IMR-90 (cell line): ENCODE measurements at regions not wholly inside any gene's neighbourhood (a gene's known extent, or its start where the extent isn't known, plus 50 kb on each side); places are given as distances from the start of the nearest gene placed in this dataset.

ENCODE experiments used
- ATAC-seq: fragments of 200-7000 bp; cut with Tn5 transposase; 2 replicates; pipeline ENCODE4 v1.9.1; 2020; ENCODE audit warnings: low read depth, mild to moderate bottlenecking, moderate library complexity
- BruUV-seq: library from RNA; stranded (reverse); fragments of 400-500 nt; replicated peaks from 2 replicates; lab custom pipeline; 2021; lab: Mats Ljungman, UMichigan
- CTCF ChIA-PET: fragments of 300-600 bp; formaldehyde crosslinking; extraction: SDS; loops from one replicate; lab custom pipeline; 2021; ENCODE audit warnings: antibody characterized with exemption; lab: Yijun Ruan, JAX
- POLR2A ChIA-PET: fragments of 300-600 bp; sonication (Branson Sonifier 250); formaldehyde crosslinking; loops from one replicate; lab custom pipeline; 2022; ENCODE audit warnings: antibody characterized with exemption; ENCODE audit not compliant: unreplicated experiment; lab: Charles Lee
- DNase-seq: peaks from one replicate; pipeline ENCODE4 v3.0.0; 2013
- H2AFZ ChIP-seq: replicated peaks from 2 replicates; pipeline ENCODE3; 2013; ENCODE audit warnings: low read length, mild to moderate bottlenecking; ENCODE audit not compliant: poor library complexity
- H2AK5ac ChIP-seq: 2 replicates; pipeline ENCODE4 v1.6.1; 2013; ENCODE audit warnings: low read depth, low read length, inconsistent platforms
- H2AK9ac ChIP-seq: replicated peaks from 2 replicates; pipeline ENCODE3; 2013; ENCODE audit warnings: mild to moderate bottlenecking, low read depth, low read length, moderate library complexity; ENCODE audit not compliant: poor library complexity
- H2BK120ac ChIP-seq: 2 replicates; pipeline ENCODE4 v1.6.1; 2013; ENCODE audit warnings: low read depth, low read length, inconsistent platforms
- H2BK15ac ChIP-seq: 3 replicates; pipeline ENCODE4 v1.6.1; 2013; ENCODE audit warnings: low read depth, low read length, inconsistent platforms
- H2BK20ac ChIP-seq: 2 replicates; pipeline ENCODE4 v1.6.1; 2013; ENCODE audit warnings: low read depth, mild to moderate bottlenecking, inconsistent platforms, low read length, moderate library complexity
- H2BK5ac ChIP-seq: 2 replicates; pipeline ENCODE4 v1.6.1; 2013; ENCODE audit warnings: mild to moderate bottlenecking, low read depth, low read length, inconsistent platforms; ENCODE audit not compliant: poor library complexity, severe bottlenecking
- H3K14ac ChIP-seq: replicated peaks from 2 replicates; pipeline ENCODE4 v1.6.1; 2013; ENCODE audit warnings: low read depth, low read length, inconsistent platforms
- H3K18ac ChIP-seq: 2 replicates; pipeline ENCODE4 v1.6.1; 2013; ENCODE audit warnings: low read depth, low read length, control low read depth
- H3K23ac ChIP-seq: 2 replicates; pipeline ENCODE4 v1.6.1; 2013; ENCODE audit warnings: low read depth, low read length, inconsistent platforms
- H3K27ac ChIP-seq: 2 replicates; pipeline ENCODE4 v1.5.1; 2013; ENCODE audit warnings: mild to moderate bottlenecking, control low read depth, low read length; ENCODE audit not compliant: insufficient read depth
- H3K27me3 ChIP-seq: 2 replicates; pipeline ENCODE4 v1.6.1; 2013; ENCODE audit warnings: low read length; ENCODE audit not compliant: control insufficient read depth, insufficient read depth
- H3K36me3 ChIP-seq: 2 replicates; pipeline ENCODE4 v1.6.1; 2013; ENCODE audit warnings: low read length, mixed read lengths; ENCODE audit not compliant: control insufficient read depth, insufficient read depth
- H3K4ac ChIP-seq: 2 replicates; pipeline ENCODE4 v1.6.1; 2013; ENCODE audit warnings: low read depth, low read length, inconsistent platforms
- H3K4me1 ChIP-seq: 2 replicates; pipeline ENCODE4 v1.6.1; 2013; ENCODE audit warnings: low read length, mixed read lengths; ENCODE audit not compliant: control insufficient read depth, insufficient read depth
- H3K4me2 ChIP-seq: 2 replicates; pipeline ENCODE4 v1.6.1; 2013; ENCODE audit warnings: low read depth, mild to moderate bottlenecking, control low read depth, low read length, moderate library complexity
- H3K4me3 ChIP-seq: 2 replicates; pipeline ENCODE4 v1.5.1; 2013; ENCODE audit warnings: low read depth, mild to moderate bottlenecking, control low read depth, low read length, moderate library complexity; ENCODE audit not compliant: insufficient read depth
- H3K56ac ChIP-seq: 2 replicates; pipeline ENCODE4 v1.6.1; 2013; ENCODE audit warnings: low read length, inconsistent platforms; ENCODE audit not compliant: insufficient read depth; ENCODE audit errors: extremely low read depth
- H3K79me1 ChIP-seq, 2 experiments: 2 replicates each; pipeline ENCODE4 v1.6.1; 2013; ENCODE audit warnings: low read length in 2 of 2, inconsistent platforms in 1 of 2, low read depth in 1 of 2
- H3K9ac ChIP-seq: 2 replicates; pipeline ENCODE4 v1.6.1; 2013; ENCODE audit warnings: low read depth, low read length, control low read depth
- H3K9me1 ChIP-seq: 2 replicates; pipeline ENCODE4 v1.6.1; 2013; ENCODE audit warnings: low read length, inconsistent platforms; ENCODE audit not compliant: insufficient read depth
- H3K9me3 ChIP-seq: 2 replicates; pipeline ENCODE4 v1.6.1; 2013; ENCODE audit warnings: low read length; ENCODE audit not compliant: control insufficient read depth, insufficient read depth
- H4K20me1 ChIP-seq: 2 replicates; pipeline ENCODE4 v1.6.1; 2013; ENCODE audit warnings: low read length, inconsistent platforms; ENCODE audit not compliant: insufficient read depth
- H4K5ac ChIP-seq: 2 replicates; pipeline ENCODE4 v1.6.1; 2013; ENCODE audit warnings: mild to moderate bottlenecking, low read depth, low read length, control low read depth
- H4K8ac ChIP-seq, 2 experiments: 2 replicates each; pipeline ENCODE4 v1.6.1; 2013; ENCODE audit warnings: low read depth in 2 of 2, low read length in 2 of 2, control low read depth in 1 of 2, inconsistent platforms in 1 of 2
- H4K91ac ChIP-seq: 2 replicates; pipeline ENCODE4 v1.6.1; 2013; ENCODE audit warnings: low read depth, low read length, inconsistent platforms; ENCODE audit not compliant: insufficient read depth
- BHLHE40 ChIP-seq: fragments of 150-350 bp; IDR thresholded peaks from 2 replicates; pipeline ENCODE4 v1.6.1; 2016; ENCODE audit warnings: mild to moderate bottlenecking, low read depth, low read length
- CEBPB ChIP-seq: IDR thresholded peaks from 2 replicates; pipeline ENCODE4 v1.6.1; 2012; ENCODE audit warnings: low read depth, low read length, improper control_type of control experiment
- FOS ChIP-seq: fragments of 150-350 bp; IDR thresholded peaks from 2 replicates; pipeline ENCODE4 v1.6.1; 2016; ENCODE audit warnings: low read depth, low read length
- MXI1 ChIP-seq: IDR thresholded peaks from 2 replicates; pipeline ENCODE4 v1.6.1; 2012; ENCODE audit warnings: low read depth, mild to moderate bottlenecking, low read length, moderate library complexity, borderline replicate concordance
- dilution Hi-C: fragments of 300-500 bp; cut with HindIII; formaldehyde crosslinking; loops from one replicate; pipeline ENCODE4 v1.14.3; 2018; ENCODE audit warnings: low sequenced_read_pairs; ENCODE audit not compliant: unreplicated experiment
- in situ Hi-C: fragments of 300-500 bp; cut with MboI; formaldehyde crosslinking; loops from 3 replicates; pipeline ENCODE4 v1.14.3; 2019; ENCODE audit warnings: low sequenced_read_pairs, inconsistent platforms, mixed read lengths
- intact Hi-C: fragments of 100-400 bp; cut with micrococcal nuclease; formaldehyde crosslinking; loops from 2 replicates; pipeline ENCODE4 v1.10.0; 2022

GRCh38 chr9:22257026-22257816, 189.4 kb upstream of the DMRTA1 start:
- Histone ChIP-seq H2BK120ac (no peak overlapping the region), H4K8ac (no peak overlapping the region), H4K20me1 (no peaks in the 10 kb centered on the region), H3K4me1 (no peaks in the 10 kb centered on the region), H3K18ac (no peak overlapping the region), H4K5ac (no peak overlapping the region), H2AK5ac (no peak overlapping the region), H2AK9ac (no peak overlapping the region), H3K23ac (no peak overlapping the region), H3K14ac (no peak overlapping the region), H2BK20ac (no peak overlapping the region), H2AFZ (no peak overlapping the region), H3K9me1 (no peaks in the 10 kb centered on the region), H3K56ac (no peak overlapping the region), H3K4me2 (no peak overlapping the region), H3K9me3 (no peaks in the 10 kb centered on the region), H3K27me3 (peaks cover 7% of the 10 kb centered on the region), H3K27ac (no peak overlapping the region), H2BK15ac (no peak overlapping the region), H4K91ac (no peak overlapping the region), H3K79me1 (no peaks in the 10 kb centered on the region), H3K9ac (no peak overlapping the region), H2BK5ac (no peak overlapping the region), H3K4me3 (no peak overlapping the region), H3K4ac (no peak overlapping the region), H3K36me3 (no peaks in the 10 kb centered on the region)
- BruUV-seq: no TSS peak
- in situ Hi-C loops (loop anchor here (10.0 to 25.0 kb wide), 2 partner anchors 198 to 945 kb away; partner anchors contain the start of gene IFNA5), dilution Hi-C loops (no loop called here), intact Hi-C loops (no loop called here)
- POLR2A ChIA-PET: no interaction called here
- ATAC-seq (no peak), DNase-seq (no peak)
- TF ChIP-seq BHLHE40 (no peak), FOS (no peak), CEBPB (no peak), MXI1 (no peak)
- CTCF ChIA-PET: no interaction called here
